Fibroblast of skin of scalp (primary cell): ENCODE measurements at regions not wholly inside any gene's neighbourhood (a gene's known extent, or its start where the extent isn't known, plus 50 kb on each side); places are given as distances from the start of the nearest gene placed in this dataset.
"Not testable (repeated sequence)": the region's sequence is repeated elsewhere in the genome, so short reads cannot be mapped to it uniquely, and the experiment has no call there.

ENCODE experiments used
- DNase-seq: peaks from one replicate; pipeline ENCODE4 v3.0.0-alpha.2; 2013

GRCh38 chr18:77373730-77374445, 124.2 kb downstream of the GALR1 start:
- no peak for DNase-seq

- DNase-seq, result no peak
Measured at GRCh38 chr18:77374446-77374805, 124.8 kb downstream of the GALR1 start.

- no peak for DNase-seq
Measured at GRCh38 chr18:77376043-77376732, 126.5 kb downstream of the GALR1 start.

- DNase-seq, result no peak
Measured at GRCh38 chr18:77376733-77377094, 127.1 kb downstream of the GALR1 start.

- DNase-seq, result no peak
Measured at GRCh38 chr18:77377813-77378212, 128.2 kb downstream of the GALR1 start.

GRCh38 chr18:77379976-77380509, 130.4 kb downstream of the GALR1 start:
- no peak for DNase-seq

- no peak for DNase-seq
Measured at GRCh38 chr18:77380695-77381094, 131.0 kb downstream of the GALR1 start.

- no peak for DNase-seq
Measured at GRCh38 chr18:77392321-77392720, 142.7 kb downstream of the GALR1 start.

GRCh38 chr18:77393519-77393918, 143.9 kb downstream of the GALR1 start:
- no peak for DNase-seq

- no peak for DNase-seq
Measured at GRCh38 chr18:77395953-77396352, 146.3 kb downstream of the GALR1 start.

- DNase-seq, result no peak
Measured at GRCh38 chr18:77397056-77397455, 147.4 kb downstream of the GALR1 start.

GRCh38 chr18:77397617-77398016, 148.0 kb downstream of the GALR1 start:
- DNase-seq, result no peak

GRCh38 chr18:77400561-77400960, 150.9 kb downstream of the GALR1 start:
- no peak for DNase-seq

GRCh38 chr18:77401173-77401572, 151.5 kb downstream of the GALR1 start:
- DNase-seq, result no peak

GRCh38 chr18:77403969-77404535, 154.4 kb downstream of the GALR1 start:
- DNase-seq, result no peak

- no peak for DNase-seq
Measured at GRCh38 chr18:77405096-77405495, 155.4 kb downstream of the GALR1 start.

GRCh38 chr18:77407733-77408132, 158.1 kb downstream of the GALR1 start:
- DNase-seq, result no peak

- not testable (repeated sequence) for DNase-seq
Measured at GRCh38 chr18:77421546-77421945, 171.9 kb downstream of the GALR1 start.

GRCh38 chr18:77422974-77423867, 173.6 kb downstream of the GALR1 start:
- no peak for DNase-seq

GRCh38 chr18:77433076-77433475, 183.4 kb downstream of the GALR1 start:
- no peak for DNase-seq

GRCh38 chr18:77439888-77440287, 190.2 kb downstream of the GALR1 start:
- DNase-seq, result no peak

GRCh38 chr18:77442393-77442792, 192.7 kb downstream of the GALR1 start:
- no peak for DNase-seq

- no peak for DNase-seq
Measured at GRCh38 chr18:77444385-77444784, 194.7 kb downstream of the GALR1 start.
